HepG2 (cell line): ENCODE measurements at regions not wholly inside any gene's neighbourhood (a gene's known extent, or its start where the extent isn't known, plus 50 kb on each side); places are given as distances from the start of the nearest gene placed in this dataset.

ENCODE experiments used
- ATAC-seq: fragments of 200-7000 bp; cut with Tn5 transposase; 3 replicates; pipeline ENCODE4 v1.9.1; 2020; ENCODE audit warnings: mild to moderate bottlenecking, moderate library complexity
- BruUV-seq: library from RNA; stranded (reverse); fragments of 400-500 nt; replicated peaks from 2 replicates; lab custom pipeline; 2021; lab: Mats Ljungman, UMichigan
- CTCF ChIA-PET: fragments of 300-600 bp; formaldehyde crosslinking; extraction: SDS; loops from one replicate; lab custom pipeline; 2021; ENCODE audit warnings: low total read pairs, inconsistent platforms, low intra/inter-chr PET ratio; lab: Yijun Ruan, JAX
- POLR2A ChIA-PET: fragments of 350-600 bp; sonication (Branson Sonifier 250); formaldehyde crosslinking; loops from one replicate; lab custom pipeline; 2020; ENCODE audit warnings: antibody characterized with exemption, inconsistent platforms; lab: Yijun Ruan, JAX
- DNase-seq: peaks from one replicate; pipeline ENCODE4 v3.0.0-alpha.2; 2015; ENCODE audit warnings: low spot score
- FAIRE-seq: peaks from 3 replicates; lab custom pipeline; 2011; peaks lifted over from hg19 to GRCh38; lab: Jason Lieb, UNC
- H2AFZ ChIP-seq: one replicate; pipeline ENCODE4 v1.6.1; 2011; ENCODE audit warnings: low read length, inconsistent platforms
- H3K27ac ChIP-seq: fragments of 300-600 bp; 3 replicates; pipeline ENCODE4 v1.8.0; 2011; ENCODE audit warnings: mixed run types, mild to moderate bottlenecking, mixed read lengths, low read length, inconsistent platforms; ENCODE audit not compliant: insufficient read depth; ENCODE audit errors: extremely low read length
- H3K27me3 ChIP-seq, 2 experiments: fragments of 200-600 bp in 1 of 2; 2 replicates in 1 of 2; 3 replicates in 1 of 2; pipeline versions ENCODE4 v1.6.0 to v1.8.0; 2011; ENCODE audit warnings: low read length in 2 of 2, mild to moderate bottlenecking in 2 of 2, moderate library complexity in 2 of 2, inconsistent platforms in 1 of 2; ENCODE audit not compliant: insufficient read depth in 2 of 2, control insufficient read depth in 1 of 2
- H3K36me3 ChIP-seq, 2 experiments: fragments of 200-600 bp in 1 of 2; replicated peaks in 1 of 2; 2 replicates in 1 of 2; 3 replicates in 1 of 2; pipeline versions ENCODE4 v1.5.1 to v1.8.0; 2011; ENCODE audit warnings: low read length in 2 of 2, inconsistent platforms in 1 of 2; ENCODE audit not compliant: insufficient read depth in 2 of 2, control insufficient read depth in 1 of 2
- H3K4me1 ChIP-seq: 2 replicates; pipeline ENCODE4 v1.5.1; 2012; ENCODE audit warnings: low read length, inconsistent platforms; ENCODE audit not compliant: insufficient read depth
- H3K4me2 ChIP-seq: 2 replicates; pipeline ENCODE4 v1.6.0; 2011; ENCODE audit warnings: low read depth, low read length, inconsistent platforms
- H3K4me3 ChIP-seq, 3 experiments: fragments of 200-600 bp in 1 of 3; sonication (generic), shearing (Covaris generic) in 1 of 3; replicated peaks in 1 of 3; 2 replicates each; pipeline ENCODE4 v1.5.1; 2011 to 2016; ENCODE audit warnings: low read length in 3 of 3, inconsistent platforms in 2 of 3, low read depth in 2 of 3, mild to moderate bottlenecking in 2 of 3, control low read depth in 1 of 3, mixed read lengths in 1 of 3; ENCODE audit not compliant: insufficient read depth in 1 of 3
- H3K79me2 ChIP-seq: one replicate; pipeline ENCODE4 v1.6.1; 2011; ENCODE audit warnings: low read length, inconsistent platforms; ENCODE audit not compliant: insufficient read depth
- H3K9ac ChIP-seq: 2 replicates; pipeline ENCODE4 v1.6.0; 2011; ENCODE audit warnings: mild to moderate bottlenecking, low read depth, low read length, inconsistent platforms; ENCODE audit not compliant: insufficient read depth
- H3K9me3 ChIP-seq: 2 replicates; pipeline ENCODE4 v1.5.1; 2012; ENCODE audit warnings: mild to moderate bottlenecking, low read length
- H4K20me1 ChIP-seq: 2 replicates; pipeline ENCODE4 v1.6.0; 2011; ENCODE audit warnings: inconsistent platforms, mild to moderate bottlenecking, low read length, moderate library complexity; ENCODE audit not compliant: insufficient read depth
- FOSL2 ChIP-seq: sonication (generic); formaldehyde crosslinking; IDR thresholded peaks from 2 replicates; pipeline ENCODE4 v1.4.0; 2020; ENCODE audit warnings: missing genetic modification reagents
- GLI4 ChIP-seq: sonication (generic); formaldehyde crosslinking; IDR thresholded peaks from 2 replicates; pipeline ENCODE4 v1.5.1; 2020; ENCODE audit warnings: missing genetic modification reagents, mild to moderate bottlenecking, moderate library complexity, borderline replicate concordance
- GZF1 ChIP-seq: sonication (generic); formaldehyde crosslinking; IDR thresholded peaks from 2 replicates; pipeline ENCODE4 v1.5.1; 2020; ENCODE audit warnings: mild to moderate bottlenecking, missing genetic modification reagents
- HNRNPH1 ChIP-seq: fragments of 200-400 bp; formaldehyde crosslinking; optimal IDR thresholded peaks from 2 replicates; pipeline ENCODE3; 2017; ENCODE audit warnings: mild to moderate bottlenecking, low read depth, low read length
- JUN ChIP-seq: sonication (generic); formaldehyde crosslinking; IDR thresholded peaks from 2 replicates; pipeline ENCODE4 v1.4.0; 2020; ENCODE audit warnings: mild to moderate bottlenecking, missing genetic modification reagents
- NFE2 ChIP-seq: sonication (generic); formaldehyde crosslinking; IDR thresholded peaks from 2 replicates; pipeline ENCODE4 v1.4.0; 2020; ENCODE audit warnings: missing genetic modification reagents
- PAF1 ChIP-seq: IDR thresholded peaks from 2 replicates; pipeline ENCODE4 v1.6.1; 2016; ENCODE audit warnings: missing genetic modification reagents, missing compliant biosample characterization
- RCOR2 ChIP-seq: IDR thresholded peaks from 2 replicates; pipeline ENCODE4 v1.6.1; 2016; ENCODE audit warnings: missing biosample characterization, missing genetic modification reagents
- SNAPC5 ChIP-seq: sonication (generic); formaldehyde crosslinking; IDR thresholded peaks from 2 replicates; pipeline ENCODE4 v1.8.1; 2023; ENCODE audit warnings: mild to moderate bottlenecking, missing genetic modification reagents, borderline replicate concordance
- ZBTB7B ChIP-seq: sonication (generic); formaldehyde crosslinking; IDR thresholded peaks from 2 replicates; pipeline ENCODE4 v1.4.0; 2020; ENCODE audit warnings: missing genetic modification reagents
- ZNF124 ChIP-seq: sonication (generic); formaldehyde crosslinking; IDR thresholded peaks from 2 replicates; pipeline ENCODE4 v1.4.0; 2020; ENCODE audit warnings: missing genetic modification reagents
- ZNF264 ChIP-seq: sonication (generic); formaldehyde crosslinking; IDR thresholded peaks from 2 replicates; pipeline ENCODE4 v1.4.0; 2020; ENCODE audit warnings: missing genetic modification reagents
- ZNF3 ChIP-seq: IDR thresholded peaks from 2 replicates; pipeline ENCODE4 v1.7.0; 2017; ENCODE audit warnings: inconsistent platforms
- ZNF383 ChIP-seq: sonication (generic); formaldehyde crosslinking; IDR thresholded peaks from 2 replicates; pipeline ENCODE4 v1.4.0; 2020; ENCODE audit warnings: missing genetic modification reagents, mild to moderate bottlenecking, borderline replicate concordance
- ZNF558 ChIP-seq: sonication (generic); formaldehyde crosslinking; IDR thresholded peaks from 2 replicates; pipeline ENCODE4 v1.9.0; 2022; ENCODE audit warnings: mild to moderate bottlenecking, missing genetic modification reagents, borderline replicate concordance
- WGBS: methylation state at CpG from one replicate; pipeline ENCODE4 v1.1.6; 2017; ENCODE audit warnings: low lambda C conversion rate; 5-methylcytosine and 5-hydroxymethylcytosine counted together
- in situ Hi-C: cut with HindIII; loops from 2 replicates; pipeline ENCODE4 v1.10.0; 2017; ENCODE audit warnings: low pct_unique_long_range_greater_than_20kb; ENCODE audit not compliant: extremely low pct_ligation_motif_present
- intact Hi-C: fragments of 100-400 bp; cut with micrococcal nuclease; formaldehyde crosslinking; loops from one replicate; pipeline ENCODE4 v1.10.0; 2022; ENCODE audit not compliant: unreplicated experiment
- TF ChIP-seq, protein P1 (sequence below): sonication (generic); formaldehyde crosslinking; IDR thresholded peaks from 2 replicates; pipeline ENCODE4 v1.4.0; 2020; ENCODE audit warnings: mild to moderate bottlenecking, missing genetic modification reagents
- TF ChIP-seq, protein P2 (sequence below): sonication (generic); formaldehyde crosslinking; IDR thresholded peaks from 2 replicates; pipeline ENCODE4 v1.4.0; 2020; ENCODE audit warnings: missing genetic modification reagents, borderline replicate concordance

DNA sequence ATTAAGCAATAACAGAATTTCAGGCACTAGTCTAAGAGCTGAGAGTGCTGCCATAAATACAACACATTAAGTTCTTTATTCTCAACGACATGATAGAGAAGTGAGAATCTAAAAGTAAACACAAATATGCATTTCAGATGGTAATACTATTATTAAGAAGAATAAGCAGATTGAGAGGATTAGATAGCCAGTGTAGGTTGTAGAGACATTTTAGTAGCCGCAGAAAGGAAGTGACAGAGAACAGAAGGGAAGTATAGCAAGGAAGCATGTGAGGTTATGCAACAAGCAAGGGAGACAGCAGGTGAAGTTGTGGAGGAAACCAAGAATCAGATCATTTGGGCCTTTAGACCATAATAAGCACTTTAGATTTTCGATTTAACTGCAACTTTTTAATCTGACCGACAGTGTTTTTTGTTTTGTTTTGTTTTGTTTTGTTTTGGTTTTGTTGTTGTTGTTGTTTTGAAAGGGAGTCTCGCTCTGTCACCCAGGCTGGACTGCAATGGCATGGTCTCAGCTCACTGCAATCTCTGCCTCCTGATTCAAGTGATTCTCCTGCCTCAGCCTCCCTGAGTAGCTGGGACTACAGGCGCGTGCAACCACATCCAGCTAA, 737.0 kb upstream of the ADGRB3 start:
- ChIA-PET CTCF (no interaction called here), POLR2A (no interaction called here)
- intact Hi-C loops (no loop called here), in situ Hi-C loops (no loop called here)
- Histone ChIP-seq H3K79me2 (no peaks in the 10 kb centered on the region), H2AFZ (no peak overlapping the region), H3K9ac (no peak overlapping the region), H3K27me3 (no peaks in the 10 kb centered on the region), H3K27ac (no peak overlapping the region), H3K36me3 (no peaks in the 10 kb centered on the region), H3K4me1 (no peaks in the 10 kb centered on the region), H3K4me3 (no peak overlapping the region), H3K4me2 (no peak overlapping the region), H3K9me3 (peaks cover 7% of the 10 kb centered on the region), H4K20me1 (no peaks in the 10 kb centered on the region)
- BruUV-seq: no TSS peak
- DNase-seq: no peak
- no peak for ATAC-seq
- TF ChIP-seq HNRNPH1: no peak
- no peak for TF ChIP-seq GLI4
- no peak for TF ChIP-seq NFE2 (CRISPR knock-in tag)
- no peak for TF ChIP-seq JUN (CRISPR knock-in tag)
- no peak for TF ChIP-seq ZNF124
- TF ChIP-seq ZNF264 (CRISPR knock-in tag): no peak
- no peak for FAIRE-seq
- WGBS: 25% methylated on average over 7 of the region's 7 CpGs

DNA sequence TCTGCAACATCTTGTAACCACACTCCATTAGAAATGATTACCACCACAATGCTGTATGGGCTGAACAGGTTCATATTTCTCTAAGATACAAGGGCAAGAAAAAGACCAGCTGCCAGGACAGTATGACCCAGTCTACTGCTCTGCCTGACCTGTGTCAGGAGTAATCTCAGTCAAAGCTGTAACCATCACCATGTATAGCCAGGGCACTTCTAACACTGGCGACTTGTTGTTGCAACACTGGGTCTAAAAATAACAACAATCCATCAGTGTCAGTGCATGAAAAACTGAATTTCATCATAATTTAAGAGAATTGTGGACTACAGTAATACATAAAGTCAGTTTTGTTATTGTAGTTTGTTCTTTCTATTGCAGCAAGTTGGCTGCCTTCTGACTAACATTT, 738.6 kb upstream of the ADGRB3 start:
- FAIRE-seq (no peak), ATAC-seq (no peak), DNase-seq (no peak)
- no peak overlapping the region for H3K4me3 ChIP-seq
- in situ Hi-C loops (no loop called here), intact Hi-C loops (no loop called here)
- no peaks in the 10 kb centered on the region for H3K79me2 ChIP-seq
- BruUV-seq: no TSS peak
- ChIA-PET CTCF (no interaction called here), POLR2A (no interaction called here)
- no peaks in the 10 kb centered on the region for H4K20me1 ChIP-seq
- no peaks in the 10 kb centered on the region for H3K36me3 ChIP-seq
- no peak overlapping the region for H3K9ac ChIP-seq
- no peaks in the 10 kb centered on the region for H3K4me1 ChIP-seq
- WGBS: 0% methylated on average over 1 of the region's 1 CpG
- no peaks in the 10 kb centered on the region for H3K27me3 ChIP-seq
- H3K9me3 ChIP-seq: no peaks in the 10 kb centered on the region
- H3K27ac ChIP-seq: no peak overlapping the region
- no peak overlapping the region for H2AFZ ChIP-seq
- H3K4me2 ChIP-seq: no peak overlapping the region
- TF ChIP-seq ZNF383 (CRISPR knock-in tag): no peak
- no peak for TF ChIP-seq GZF1
- TF ChIP-seq ZBTB7B: no peak
- no peak for TF ChIP-seq ZNF558
- TF ChIP-seq FOSL2 (CRISPR knock-in tag): no peak
- TF ChIP-seq, protein P1, sequence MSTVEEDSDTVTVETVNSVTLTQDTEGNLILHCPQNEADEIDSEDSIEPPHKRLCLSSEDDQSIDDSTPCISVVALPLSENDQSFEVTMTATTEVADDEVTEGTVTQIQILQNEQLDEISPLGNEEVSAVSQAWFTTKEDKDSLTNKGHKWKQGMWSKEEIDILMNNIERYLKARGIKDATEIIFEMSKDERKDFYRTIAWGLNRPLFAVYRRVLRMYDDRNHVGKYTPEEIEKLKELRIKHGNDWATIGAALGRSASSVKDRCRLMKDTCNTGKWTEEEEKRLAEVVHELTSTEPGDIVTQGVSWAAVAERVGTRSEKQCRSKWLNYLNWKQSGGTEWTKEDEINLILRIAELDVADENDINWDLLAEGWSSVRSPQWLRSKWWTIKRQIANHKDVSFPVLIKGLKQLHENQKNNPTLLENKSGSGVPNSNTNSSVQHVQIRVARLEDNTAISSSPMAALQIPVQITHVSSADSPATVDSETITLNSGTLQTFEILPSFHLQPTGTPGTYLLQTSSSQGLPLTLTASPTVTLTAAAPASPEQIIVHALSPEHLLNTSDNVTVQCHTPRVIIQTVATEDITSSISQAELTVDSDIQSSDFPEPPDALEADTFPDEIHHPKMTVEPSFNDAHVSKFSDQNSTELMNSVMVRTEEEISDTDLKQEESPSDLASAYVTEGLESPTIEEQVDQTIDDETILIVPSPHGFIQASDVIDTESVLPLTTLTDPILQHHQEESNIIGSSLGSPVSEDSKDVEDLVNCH (CRISPR knock-in tag): no peak
- TF ChIP-seq, protein P2, sequence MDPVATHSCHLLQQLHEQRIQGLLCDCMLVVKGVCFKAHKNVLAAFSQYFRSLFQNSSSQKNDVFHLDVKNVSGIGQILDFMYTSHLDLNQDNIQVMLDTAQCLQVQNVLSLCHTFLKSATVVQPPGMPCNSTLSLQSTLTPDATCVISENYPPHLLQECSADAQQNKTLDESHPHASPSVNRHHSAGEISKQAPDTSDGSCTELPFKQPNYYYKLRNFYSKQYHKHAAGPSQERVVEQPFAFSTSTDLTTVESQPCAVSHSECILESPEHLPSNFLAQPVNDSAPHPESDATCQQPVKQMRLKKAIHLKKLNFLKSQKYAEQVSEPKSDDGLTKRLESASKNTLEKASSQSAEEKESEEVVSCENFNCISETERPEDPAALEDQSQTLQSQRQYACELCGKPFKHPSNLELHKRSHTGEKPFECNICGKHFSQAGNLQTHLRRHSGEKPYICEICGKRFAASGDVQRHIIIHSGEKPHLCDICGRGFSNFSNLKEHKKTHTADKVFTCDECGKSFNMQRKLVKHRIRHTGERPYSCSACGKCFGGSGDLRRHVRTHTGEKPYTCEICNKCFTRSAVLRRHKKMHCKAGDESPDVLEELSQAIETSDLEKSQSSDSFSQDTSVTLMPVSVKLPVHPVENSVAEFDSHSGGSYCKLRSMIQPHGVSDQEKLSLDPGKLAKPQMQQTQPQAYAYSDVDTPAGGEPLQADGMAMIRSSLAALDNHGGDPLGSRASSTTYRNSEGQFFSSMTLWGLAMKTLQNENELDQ: no peak
- TF ChIP-seq SNAPC5 (CRISPR knock-in tag): no peak
- TF ChIP-seq RCOR2 (CRISPR knock-in tag): no peak
- TF ChIP-seq ZNF3 (CRISPR knock-in tag): no peak
- no peak for TF ChIP-seq PAF1 (CRISPR knock-in tag)
